ENCODE measurements at regions not wholly inside any gene's neighbourhood (a gene's known extent, or its start where the extent isn't known, plus 50 kb on each side); places are given as distances from the start of the nearest gene placed in this dataset.

GRCh38 chr2:145078923-145079322 is 559.0 kb upstream of the ZEB2 start:
- Mint-ChIP-seq H3K27ac (no peak overlapping the region), H3K27me3 (no peaks in the 10 kb centered on the region), H3K4me3 (no peak overlapping the region), H3K4me1 (no peaks in the 10 kb centered on the region), H3K9me3 (no peaks in the 10 kb centered on the region)
- ATAC-seq (no peak), DNase-seq (no peak)

GRCh38 chr2:145076085-145076484 is 556.2 kb upstream of the ZEB2 start:
- no peaks in the 10 kb centered on the region for H3K4me1 Mint-ChIP-seq
- ATAC-seq = no peak
- H3K9me3 Mint-ChIP-seq = no peaks in the 10 kb centered on the region
- DNase-seq = no peak
- no peak overlapping the region for H3K27ac Mint-ChIP-seq
- no peak overlapping the region for H3K4me3 Mint-ChIP-seq
- no peaks in the 10 kb centered on the region for H3K27me3 Mint-ChIP-seq

- DNase-seq (no peak), ATAC-seq (no peak)
- Mint-ChIP-seq H3K27me3 (no peaks in the 10 kb centered on the region), H3K4me3 (no peak overlapping the region), H3K27ac (no peak overlapping the region), H3K4me1 (no peaks in the 10 kb centered on the region), H3K9me3 (no peaks in the 10 kb centered on the region)
Measured at GRCh38 chr2:145075454-145076062, 555.6 kb upstream of the ZEB2 start.

- DNase-seq (no peak), ATAC-seq (no peak)
- Mint-ChIP-seq H3K9me3 (no peaks in the 10 kb centered on the region), H3K4me3 (no peak overlapping the region), H3K27ac (no peak overlapping the region), H3K27me3 (no peaks in the 10 kb centered on the region), H3K4me1 (no peaks in the 10 kb centered on the region)
Measured at GRCh38 chr2:145070703-145071102, 550.8 kb upstream of the ZEB2 start.

GRCh38 chr2:145068509-145068908 is 548.6 kb upstream of the ZEB2 start:
- Mint-ChIP-seq H3K27me3 (no peaks in the 10 kb centered on the region), H3K4me1 (no peaks in the 10 kb centered on the region), H3K27ac (no peak overlapping the region), H3K4me3 (no peak overlapping the region), H3K9me3 (peaks cover 0 to under 1% of the 10 kb centered on the region in 2 donors)
- DNase-seq (no peak), ATAC-seq (no peak)

GRCh38 chr2:145067549-145068030 is 547.7 kb upstream of the ZEB2 start:
- Mint-ChIP-seq H3K4me1 (no peaks in the 10 kb centered on the region), H3K27me3 (no peaks in the 10 kb centered on the region), H3K4me3 (no peak overlapping the region), H3K9me3 (peaks cover 0 to 5% of the 10 kb centered on the region in 2 donors), H3K27ac (no peak overlapping the region)
- no peak for DNase-seq
- ATAC-seq = no peak

- peaks cover 0 to 5% of the 10 kb centered on the region in 2 donors for H3K9me3 Mint-ChIP-seq
- no peak overlapping the region for H3K27ac Mint-ChIP-seq
- ATAC-seq (no peak), DNase-seq (no peak)
- H3K4me3 Mint-ChIP-seq = no peak overlapping the region
- H3K4me1 Mint-ChIP-seq = no peaks in the 10 kb centered on the region
- H3K27me3 Mint-ChIP-seq = no peaks in the 10 kb centered on the region
Measured at GRCh38 chr2:145066856-145067548, 547.1 kb upstream of the ZEB2 start.

GRCh38 chr2:145066151-145066661 is 546.3 kb upstream of the ZEB2 start:
- Mint-ChIP-seq H3K27me3 (no peaks in the 10 kb centered on the region), H3K4me3 (no peak overlapping the region), H3K9me3 (peaks cover 0 to 5% of the 10 kb centered on the region in 2 donors), H3K27ac (no peak overlapping the region), H3K4me1 (no peaks in the 10 kb centered on the region)
- no peak for ATAC-seq
- no peak for DNase-seq

GRCh38 chr2:145065342-145065741 is 545.4 kb upstream of the ZEB2 start:
- Mint-ChIP-seq H3K27ac (no peak overlapping the region), H3K4me1 (no peaks in the 10 kb centered on the region), H3K4me3 (no peak overlapping the region), H3K27me3 (no peaks in the 10 kb centered on the region), H3K9me3 (peaks cover 0 to 5% of the 10 kb centered on the region in 2 donors)
- no peak for ATAC-seq
- no peak for DNase-seq

- Mint-ChIP-seq H3K27ac (no peak overlapping the region), H3K9me3 (peaks cover 0 to 5% of the 10 kb centered on the region in 2 donors), H3K4me3 (no peak overlapping the region), H3K4me1 (no peaks in the 10 kb centered on the region), H3K27me3 (no peaks in the 10 kb centered on the region)
- ATAC-seq (no peak), DNase-seq (no peak)
Measured at GRCh38 chr2:145064511-145064910, 544.6 kb upstream of the ZEB2 start.

GRCh38 chr2:145060876-145061275 is 541.0 kb upstream of the ZEB2 start:
- Mint-ChIP-seq H3K4me1 (no peaks in the 10 kb centered on the region), H3K27ac (no peak overlapping the region), H3K9me3 (peaks cover 0 to 5% of the 10 kb centered on the region in 2 donors), H3K27me3 (no peaks in the 10 kb centered on the region), H3K4me3 (no peak overlapping the region)
- DNase-seq (no peak), ATAC-seq (no peak)

GRCh38 chr2:145059914-145060313 is 540.0 kb upstream of the ZEB2 start:
- Mint-ChIP-seq H3K4me1 (no peaks in the 10 kb centered on the region), H3K27me3 (no peaks in the 10 kb centered on the region), H3K9me3 (peaks cover 0 to 5% of the 10 kb centered on the region in 2 donors)

GRCh38 chr2:145059343-145059742 is 539.4 kb upstream of the ZEB2 start:
- no peaks in the 10 kb centered on the region for H3K4me1 Mint-ChIP-seq
- no peak for ATAC-seq
- no peak overlapping the region for H3K27ac Mint-ChIP-seq
- no peaks in the 10 kb centered on the region for H3K27me3 Mint-ChIP-seq
- peaks cover 0 to 5% of the 10 kb centered on the region in 2 donors for H3K9me3 Mint-ChIP-seq
- no peak for DNase-seq
- no peak overlapping the region for H3K4me3 Mint-ChIP-seq

More at GRCh38 chr2:145059914-145060313, 540.0 kb upstream of the ZEB2 start:
- ATAC-seq (no peak), DNase-seq (no peak)
- Mint-ChIP-seq H3K4me3 (no peak overlapping the region), H3K27ac (no peak overlapping the region)

- DNase-seq (no peak), ATAC-seq (no peak)
- Mint-ChIP-seq H3K27me3 (no peaks in the 10 kb centered on the region), H3K9me3 (peaks cover 0 to 3% of the 10 kb centered on the region in 2 donors), H3K4me1 (no peaks in the 10 kb centered on the region), H3K4me3 (no peak overlapping the region), H3K27ac (no peak overlapping the region)
Measured at GRCh38 chr2:145058457-145058856, 538.5 kb upstream of the ZEB2 start.

GRCh38 chr2:145055651-145056050 is 535.7 kb upstream of the ZEB2 start:
- Mint-ChIP-seq H3K4me3 (no peak overlapping the region), H3K4me1 (no peaks in the 10 kb centered on the region), H3K9me3 (no peaks in the 10 kb centered on the region), H3K27ac (no peak overlapping the region), H3K27me3 (no peaks in the 10 kb centered on the region)
- ATAC-seq (no peak), DNase-seq (no peak)

- Mint-ChIP-seq H3K4me1 (no peaks in the 10 kb centered on the region), H3K9me3 (no peaks in the 10 kb centered on the region), H3K4me3 (no peak overlapping the region), H3K27ac (no peak overlapping the region), H3K27me3 (no peaks in the 10 kb centered on the region)
- DNase-seq (no peak), ATAC-seq (no peak)
Measured at GRCh38 chr2:145050134-145050533, 530.2 kb upstream of the ZEB2 start.
